GM23248 (cell line): ENCODE measurements at regions not wholly inside any gene's neighbourhood (a gene's known extent, or its start where the extent isn't known, plus 50 kb on each side); places are given as distances from the start of the nearest gene placed in this dataset.

ENCODE experiments used
- EZH2 ChIP-seq: fragments of 200-600 bp; sonication (generic); IDR thresholded peaks from 2 replicates; pipeline ENCODE4 v1.6.1; 2018; ENCODE audit warnings: antibody characterized with exemption, mild to moderate bottlenecking; ENCODE audit not compliant: insufficient read depth, poor library complexity, severe bottlenecking
- EZH2phosphoT487 ChIP-seq: fragments of 200-600 bp; sonication (generic); IDR thresholded peaks from 2 replicates; pipeline ENCODE4 v1.6.1; 2018; ENCODE audit warnings: antibody characterized with exemption, moderate library complexity, mild to moderate bottlenecking, low read depth; ENCODE audit not compliant: insufficient read depth

DNA sequence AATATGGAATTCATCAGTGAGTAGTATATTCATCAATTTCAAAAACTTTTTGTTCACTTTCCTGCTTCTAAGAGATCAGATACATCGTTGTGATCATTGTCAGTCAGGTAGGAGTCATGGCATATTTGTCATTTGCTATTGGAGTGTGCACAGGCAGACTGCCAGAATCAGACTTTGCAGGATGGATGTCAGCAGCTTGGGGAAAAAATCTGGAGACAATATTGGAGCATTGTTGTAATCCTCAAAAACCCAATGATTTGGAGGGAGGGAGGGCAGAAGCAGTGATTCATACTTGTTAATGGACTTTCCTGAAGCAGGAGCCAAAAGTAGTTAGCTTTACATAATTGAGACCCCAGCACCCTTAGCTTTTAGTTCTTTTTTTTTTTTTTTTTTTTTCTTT is 59.6 kb upstream of the DRP2 start:
- no peak for TF ChIP-seq EZH2
- TF ChIP-seq EZH2phosphoT487 = no peak
